ENCODE measurements at regions not wholly inside any gene's neighbourhood (a gene's known extent, or its start where the extent isn't known, plus 50 kb on each side); places are given as distances from the start of the nearest gene placed in this dataset.

- TF ChIP-seq EP300 (IDR thresholded peaks at IDR 0.05; ENCODE audit: borderline replicate concordance): no peak
- no peak for TF ChIP-seq EGR1 (IDR thresholded peaks at IDR 0.05)
- TF ChIP-seq TEAD4 (IDR thresholded peaks at IDR 0.05): no peak
Measured at GRCh38 chr7:11297764-11298163, 324.1 kb downstream of the PHF14 start.

GRCh38 chr7:11298220-11298619 is 324.5 kb downstream of the PHF14 start:
- TF ChIP-seq RAD21 (IDR thresholded peaks at IDR 0.05; ENCODE audit: low read depth) (no peak), MAX (IDR thresholded peaks at IDR 0.05) (no peak), EP300 (IDR thresholded peaks at IDR 0.05; ENCODE audit: borderline replicate concordance) (no peak), TAF1 (IDR thresholded peaks at IDR 0.05; ENCODE audit: low read depth) (no peak), USF1 (IDR thresholded peaks at IDR 0.05) (no peak), EGR1 (IDR thresholded peaks at IDR 0.05) (no peak), TEAD4 (IDR thresholded peaks at IDR 0.05) (no peak), REST (IDR thresholded peaks at IDR 0.05; ENCODE audit: low read depth) (no peak), ZBTB7A (IDR thresholded peaks at IDR 0.05; ENCODE audit: low read depth) (no peak), CEBPB (IDR thresholded peaks at IDR 0.05) (no peak), NFIC (IDR thresholded peaks at IDR 0.05) (no peak), YY1 (IDR thresholded peaks at IDR 0.05; ENCODE audit: low read depth) (no peak), FOXM1 (IDR thresholded peaks at IDR 0.05; ENCODE audit: borderline replicate concordance, low read depth) (no peak), TCF12 (IDR thresholded peaks at IDR 0.05; ENCODE audit: low read depth) (no peak), CREB1 (IDR thresholded peaks at IDR 0.05; ENCODE audit: low read depth) (no peak)

GRCh38 chr7:11300241-11300640 is 326.6 kb downstream of the PHF14 start:
- TF ChIP-seq TCF12 (IDR thresholded peaks at IDR 0.05; ENCODE audit: low read depth): no peak
- TF ChIP-seq EP300 (IDR thresholded peaks at IDR 0.05; ENCODE audit: borderline replicate concordance): no peak
- TF ChIP-seq RAD21 (IDR thresholded peaks at IDR 0.05; ENCODE audit: low read depth): no peak
- TF ChIP-seq REST (IDR thresholded peaks at IDR 0.05; ENCODE audit: low read depth): no peak
- TF ChIP-seq EGR1 (IDR thresholded peaks at IDR 0.05): no peak
- no peak for TF ChIP-seq USF1 (IDR thresholded peaks at IDR 0.05)
- no peak for TF ChIP-seq CREB1 (IDR thresholded peaks at IDR 0.05; ENCODE audit: low read depth)
- TF ChIP-seq ZBTB7A (IDR thresholded peaks at IDR 0.05; ENCODE audit: low read depth): no peak
- no peak for TF ChIP-seq TEAD4 (IDR thresholded peaks at IDR 0.05)
- no peak for TF ChIP-seq CEBPB (IDR thresholded peaks at IDR 0.05)

- no peak for TF ChIP-seq TCF12 (IDR thresholded peaks at IDR 0.05; ENCODE audit: low read depth)
- TF ChIP-seq FOXM1 (IDR thresholded peaks at IDR 0.05; ENCODE audit: borderline replicate concordance, low read depth): no peak
- TF ChIP-seq MAX (IDR thresholded peaks at IDR 0.05): no peak
- no peak for TF ChIP-seq TAF1 (IDR thresholded peaks at IDR 0.05; ENCODE audit: low read depth)
Measured at GRCh38 chr7:11302121-11302520, 328.4 kb downstream of the PHF14 start.

GRCh38 chr7:11313801-11314200 is 340.1 kb downstream of the PHF14 start:
- no peak for TF ChIP-seq RAD21 (IDR thresholded peaks at IDR 0.05; ENCODE audit: low read depth)
- no peak for TF ChIP-seq CEBPB (IDR thresholded peaks at IDR 0.05)
- TF ChIP-seq TCF12 (IDR thresholded peaks at IDR 0.05; ENCODE audit: low read depth): no peak
- TF ChIP-seq FOXM1 (IDR thresholded peaks at IDR 0.05; ENCODE audit: borderline replicate concordance, low read depth): no peak
- TF ChIP-seq REST (IDR thresholded peaks at IDR 0.05; ENCODE audit: low read depth): no peak
- TF ChIP-seq TEAD4 (IDR thresholded peaks at IDR 0.05): no peak
- no peak for TF ChIP-seq EGR1 (IDR thresholded peaks at IDR 0.05)
- TF ChIP-seq EP300 (IDR thresholded peaks at IDR 0.05; ENCODE audit: borderline replicate concordance): no peak
- no peak for TF ChIP-seq YY1 (IDR thresholded peaks at IDR 0.05; ENCODE audit: low read depth)
- no peak for TF ChIP-seq MAX (IDR thresholded peaks at IDR 0.05)
- TF ChIP-seq ZBTB7A (IDR thresholded peaks at IDR 0.05; ENCODE audit: low read depth): no peak
- TF ChIP-seq USF1 (IDR thresholded peaks at IDR 0.05): no peak
- no peak for TF ChIP-seq NFIC (IDR thresholded peaks at IDR 0.05)
- no peak for TF ChIP-seq TAF1 (IDR thresholded peaks at IDR 0.05; ENCODE audit: low read depth)
- no peak for TF ChIP-seq CREB1 (IDR thresholded peaks at IDR 0.05; ENCODE audit: low read depth)

Measured in Ishikawa (cell line).